ENCODE measurements at regions not wholly inside any gene's neighbourhood (a gene's known extent, or its start where the extent isn't known, plus 50 kb on each side); places are given as distances from the start of the nearest gene placed in this dataset.

DNA sequence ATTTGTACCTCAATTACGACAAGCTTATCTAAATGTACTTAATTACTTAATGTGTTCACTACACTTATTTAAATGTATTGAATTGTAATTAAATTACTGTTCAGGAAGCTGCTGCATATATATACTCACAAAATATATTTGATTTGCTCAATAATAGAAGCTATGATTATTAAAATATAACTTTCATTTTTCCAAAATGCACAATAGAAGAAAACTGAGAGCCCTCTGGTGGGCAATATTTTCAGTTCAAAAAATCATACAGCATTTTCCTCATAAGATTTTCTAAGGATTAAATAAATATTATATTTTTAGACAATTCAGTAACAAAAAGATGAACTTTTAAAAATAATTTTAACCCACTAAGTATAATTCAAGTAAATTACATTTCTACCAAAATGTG lies 217.3 kb downstream of the DKK2 start:
- Histone ChIP-seq H4K8ac (replicated peaks; ENCODE audit: insufficient read length, low read depth, low read length) (no peak overlapping the region), H3T11ph (ENCODE audit: low read length) (no peak overlapping the region), H3K23me2 (ENCODE audit: insufficient read length, low read depth, low read length, poor library complexity, severe bottlenecking) (no peaks in the 10 kb centered on the region), H3K27me3 (ENCODE audit: insufficient read depth, low read length) (no peaks in the 10 kb centered on the region), H4K20me1 (ENCODE audit: control insufficient read depth, insufficient read depth, insufficient read length) (no peaks in the 10 kb centered on the region), H3K23ac (ENCODE audit: insufficient read length, low read depth, low read length) (no peak overlapping the region), H4K91ac (ENCODE audit: insufficient read length, low read depth, low read length) (no peak overlapping the region), H3K4ac (ENCODE audit: low read depth, low read length) (no peak overlapping the region), H3K56ac (ENCODE audit: insufficient read length, low read depth, low read length) (no peak overlapping the region), H2BK12ac (ENCODE audit: insufficient read length, low read depth, low read length) (no peak overlapping the region), H2AFZ (ENCODE audit: low read length) (no peak overlapping the region), H2AK5ac (ENCODE audit: insufficient read length, low read length) (no peak overlapping the region), H2BK15ac (ENCODE audit: low read depth, low read length) (no peak overlapping the region), H3K79me2 (ENCODE audit: insufficient read depth, low read length) (no peaks in the 10 kb centered on the region), H2BK120ac (ENCODE audit: low read depth, low read length, poor library complexity, severe bottlenecking) (no peak overlapping the region), H3K9ac (ENCODE audit: extremely low read depth, insufficient read length, low read length) (no peak overlapping the region), H2BK20ac (ENCODE audit: low read depth, low read length, poor library complexity, severe bottlenecking) (no peak overlapping the region), H2BK5ac (ENCODE audit: insufficient read length, low read length) (no peak overlapping the region), H4K5ac (ENCODE audit: insufficient read length, low read depth, low read length) (no peak overlapping the region), H3K18ac (ENCODE audit: insufficient read length, low read depth, low read length) (no peak overlapping the region), H3K4me1 (ENCODE audit: insufficient read depth, low read length) (no peaks in the 10 kb centered on the region), H3K27ac (ENCODE audit: insufficient read length, low read depth, low read length) (no peak overlapping the region), H3K14ac (ENCODE audit: insufficient read depth, low read length) (no peak overlapping the region), H3K4me2 (ENCODE audit: insufficient read depth, insufficient read length, low read length) (no peak overlapping the region), H3K9me3 (ENCODE audit: control insufficient read depth, low read depth, low read length) (no peaks in the 10 kb centered on the region), H3K79me1 (ENCODE audit: insufficient read depth, low read depth, low read length, poor library complexity, severe bottlenecking) (no peaks in the 10 kb centered on the region)
- Mint-ChIP-seq H3K9me3 (peaks cover 9% of the 10 kb centered on the region in 2 experiments), H3K4me3 (no peak overlapping the region), H3K27ac (no peak overlapping the region), H3K4me1 (peaks cover 7 to 9% of the 10 kb centered on the region in 2 experiments; a peak in 1 of 4 replicates), H3K36me3 (ENCODE audit: insufficient read depth in 1 of 3, low read depth in 3 of 3) (peaks cover 2 to 7% (median 5%) of the 10 kb centered on the region in 3 experiments; a peak in 6 of 7 replicates), H3K27me3 (ENCODE audit: low read depth) (no peaks in the 10 kb centered on the region)
- TF ChIP-seq, protein P1, sequence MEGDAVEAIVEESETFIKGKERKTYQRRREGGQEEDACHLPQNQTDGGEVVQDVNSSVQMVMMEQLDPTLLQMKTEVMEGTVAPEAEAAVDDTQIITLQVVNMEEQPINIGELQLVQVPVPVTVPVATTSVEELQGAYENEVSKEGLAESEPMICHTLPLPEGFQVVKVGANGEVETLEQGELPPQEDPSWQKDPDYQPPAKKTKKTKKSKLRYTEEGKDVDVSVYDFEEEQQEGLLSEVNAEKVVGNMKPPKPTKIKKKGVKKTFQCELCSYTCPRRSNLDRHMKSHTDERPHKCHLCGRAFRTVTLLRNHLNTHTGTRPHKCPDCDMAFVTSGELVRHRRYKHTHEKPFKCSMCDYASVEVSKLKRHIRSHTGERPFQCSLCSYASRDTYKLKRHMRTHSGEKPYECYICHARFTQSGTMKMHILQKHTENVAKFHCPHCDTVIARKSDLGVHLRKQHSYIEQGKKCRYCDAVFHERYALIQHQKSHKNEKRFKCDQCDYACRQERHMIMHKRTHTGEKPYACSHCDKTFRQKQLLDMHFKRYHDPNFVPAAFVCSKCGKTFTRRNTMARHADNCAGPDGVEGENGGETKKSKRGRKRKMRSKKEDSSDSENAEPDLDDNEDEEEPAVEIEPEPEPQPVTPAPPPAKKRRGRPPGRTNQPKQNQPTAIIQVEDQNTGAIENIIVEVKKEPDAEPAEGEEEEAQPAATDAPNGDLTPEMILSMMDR (conservative IDR thresholded peaks at IDR 0.05), result no peak
- no CpG with 5 or more reads among the region's 1 CpG for WGBS (ENCODE audit: extremely low coverage, insufficient read length, low lambda C conversion rate)
- no peak for DNase-seq

Measured in H9 (cell line).